MM.1S (cell line): ENCODE measurements at regions not wholly inside any gene's neighbourhood (a gene's known extent, or its start where the extent isn't known, plus 50 kb on each side); places are given as distances from the start of the nearest gene placed in this dataset.

ENCODE experiments used
- DNase-seq: peaks from one replicate; pipeline ENCODE4 v3.0.0-alpha.2; 2015
- H2AFZ ChIP-seq: fragments of 300-600 bp; sonication (generic); 2 replicates; pipeline ENCODE4 v1.6.0; 2016; ENCODE audit warnings: antibody characterized with exemption, low read length
- H3F3A ChIP-seq: fragments of 300-600 bp; sonication (generic); 2 replicates; pipeline ENCODE4 v1.6.1; 2016; ENCODE audit warnings: mild to moderate bottlenecking, antibody characterized with exemption, low read length, moderate library complexity, mixed read lengths; ENCODE audit not compliant: insufficient read depth
- H3K27ac ChIP-seq: fragments of 300-600 bp; sonication (generic); 2 replicates; pipeline ENCODE4 v1.5.1; 2016; ENCODE audit warnings: mild to moderate bottlenecking, low read length
- H3K27me3 ChIP-seq: fragments of 300-600 bp; sonication (generic); replicated peaks from 2 replicates; pipeline ENCODE4 v1.6.0; 2016; ENCODE audit warnings: low read length; ENCODE audit not compliant: insufficient read depth
- H3K36me3 ChIP-seq: fragments of 300-600 bp; sonication (generic); replicated peaks from 2 replicates; pipeline ENCODE4 v1.6.1; 2016; ENCODE audit warnings: mild to moderate bottlenecking, low read length, mixed read lengths; ENCODE audit not compliant: insufficient read depth
- H3K4me1 ChIP-seq: fragments of 300-600 bp; sonication (generic); 2 replicates; pipeline ENCODE4 v1.6.1; 2016; ENCODE audit warnings: low read length, mixed read lengths
- H3K4me2 ChIP-seq: fragments of 300-600 bp; sonication (generic); 2 replicates; pipeline ENCODE4 v1.6.0; 2016; ENCODE audit warnings: low read depth, low read length
- H3K4me3 ChIP-seq: fragments of 300-600 bp; sonication (generic); 2 replicates; pipeline ENCODE4 v1.5.1; 2016; ENCODE audit warnings: low read length, mixed read lengths
- H3K79me2 ChIP-seq: fragments of 300-600 bp; sonication (generic); 2 replicates; pipeline ENCODE4 v1.6.1; 2016; ENCODE audit warnings: mixed run types, low read length, mixed read lengths
- H3K9ac ChIP-seq: fragments of 300-600 bp; sonication (generic); 2 replicates; pipeline ENCODE4 v1.6.1; 2016; ENCODE audit warnings: low read length, mixed read lengths
- H3K9me2 ChIP-seq: fragments of 300-600 bp; sonication (generic); replicated peaks from 2 replicates; pipeline ENCODE4 v1.6.1; 2016; ENCODE audit warnings: mild to moderate bottlenecking, low read length, mixed read lengths; ENCODE audit not compliant: insufficient read depth
- H3K9me3 ChIP-seq: fragments of 300-600 bp; sonication (generic); replicated peaks from 2 replicates; pipeline ENCODE4 v1.6.1; 2016; ENCODE audit warnings: mild to moderate bottlenecking, low read length, mixed read lengths; ENCODE audit not compliant: insufficient read depth
- H4K20me1 ChIP-seq: fragments of 300-600 bp; sonication (generic); 2 replicates; pipeline ENCODE4 v1.6.1; 2016; ENCODE audit warnings: mild to moderate bottlenecking, low read length, moderate library complexity, mixed read lengths; ENCODE audit not compliant: insufficient read depth
- CTCF ChIP-seq: fragments of 300-600 bp; sonication (generic); IDR thresholded peaks from 2 replicates; pipeline ENCODE4 v1.5.1; 2016; ENCODE audit warnings: antibody characterized with exemption, low read length, mixed read lengths
- EZH2 ChIP-seq: fragments of 300-600 bp; sonication (generic); optimal IDR thresholded peaks from 2 replicates; pipeline ENCODE3; 2017; ENCODE audit warnings: low read depth, mild to moderate bottlenecking, antibody characterized with exemption, low read length, mixed read lengths
- EZH2phosphoT487 ChIP-seq: fragments of 300-600 bp; sonication (generic); IDR thresholded peaks from 2 replicates; pipeline ENCODE4 v1.6.1; 2018; ENCODE audit warnings: antibody characterized with exemption, low read length

GRCh38 chr2:144669196-144669987 lies 149.5 kb upstream of the ZEB2 start:
- H3K4me1 ChIP-seq = no peaks in the 10 kb centered on the region
- H3K9ac ChIP-seq = no peak overlapping the region
- H2AFZ ChIP-seq = no peak overlapping the region
- H3K36me3 ChIP-seq = no peaks in the 10 kb centered on the region
- H3K4me3 ChIP-seq = no peak overlapping the region
- TF ChIP-seq CTCF (no peak), EZH2phosphoT487 (no peak), EZH2 (no peak)
- H3K9me3 ChIP-seq = no peaks in the 10 kb centered on the region
- H4K20me1 ChIP-seq = no peaks in the 10 kb centered on the region
- no peak overlapping the region for H3K4me2 ChIP-seq
- no peaks in the 10 kb centered on the region for H3K9me2 ChIP-seq
- H3K27ac ChIP-seq = no peak overlapping the region
- H3F3A ChIP-seq = no peaks in the 10 kb centered on the region
- no peaks in the 10 kb centered on the region for H3K27me3 ChIP-seq
- no peak for DNase-seq
- H3K79me2 ChIP-seq = no peaks in the 10 kb centered on the region

GRCh38 chr2:144668493-144669110 lies 148.7 kb upstream of the ZEB2 start:
- Histone ChIP-seq H3K4me2 (no peak overlapping the region), H3K4me1 (no peaks in the 10 kb centered on the region), H3K9me3 (no peaks in the 10 kb centered on the region), H3K27me3 (no peaks in the 10 kb centered on the region), H3K36me3 (no peaks in the 10 kb centered on the region), H3F3A (no peaks in the 10 kb centered on the region), H3K9me2 (no peaks in the 10 kb centered on the region), H4K20me1 (no peaks in the 10 kb centered on the region), H3K79me2 (no peaks in the 10 kb centered on the region), H3K4me3 (no peak overlapping the region), H3K27ac (no peak overlapping the region), H3K9ac (no peak overlapping the region), H2AFZ (no peak overlapping the region)
- DNase-seq = no peak
- no peak for TF ChIP-seq EZH2phosphoT487

GRCh38 chr2:144666032-144666431 lies 146.1 kb upstream of the ZEB2 start:
- Histone ChIP-seq H3K9ac (no peak overlapping the region), H3K79me2 (no peaks in the 10 kb centered on the region), H3K9me3 (no peaks in the 10 kb centered on the region), H3K4me1 (no peaks in the 10 kb centered on the region), H4K20me1 (no peaks in the 10 kb centered on the region), H2AFZ (no peak overlapping the region), H3K27ac (no peak overlapping the region), H3K36me3 (no peaks in the 10 kb centered on the region), H3K4me3 (no peak overlapping the region), H3K4me2 (no peak overlapping the region), H3F3A (no peaks in the 10 kb centered on the region), H3K9me2 (no peaks in the 10 kb centered on the region), H3K27me3 (no peaks in the 10 kb centered on the region)
- no peak for DNase-seq
- TF ChIP-seq EZH2 = no peak
- TF ChIP-seq CTCF = no peak
- no peak for TF ChIP-seq EZH2phosphoT487

GRCh38 chr2:144663207-144663606 lies 143.3 kb upstream of the ZEB2 start:
- Histone ChIP-seq H3K4me3 (no peak overlapping the region), H3K79me2 (no peaks in the 10 kb centered on the region), H3K4me2 (no peak overlapping the region), H3K27ac (no peak overlapping the region), H3K36me3 (no peaks in the 10 kb centered on the region), H2AFZ (no peak overlapping the region), H3K9me3 (no peaks in the 10 kb centered on the region), H3K9me2 (no peaks in the 10 kb centered on the region), H3K4me1 (no peaks in the 10 kb centered on the region), H4K20me1 (no peaks in the 10 kb centered on the region), H3K9ac (no peak overlapping the region), H3F3A (no peaks in the 10 kb centered on the region), H3K27me3 (no peaks in the 10 kb centered on the region)
- DNase-seq = no peak
- TF ChIP-seq EZH2phosphoT487 (no peak), EZH2 (no peak), CTCF (no peak)
